Caco-2 (cell line): ENCODE measurements at regions not wholly inside any gene's neighbourhood (a gene's known extent, or its start where the extent isn't known, plus 50 kb on each side); places are given as distances from the start of the nearest gene placed in this dataset.
"Not testable (repeated sequence)": the region's sequence is repeated elsewhere in the genome, so short reads cannot be mapped to it uniquely, and the experiment has no call there.

Experiments
- BruUV-seq: library from RNA; stranded (reverse); fragments of 400-500 nt; replicated peaks from 2 replicates; lab custom pipeline; 2021; lab: Mats Ljungman, UMichigan
- CTCF ChIA-PET: fragments of 300-600 bp; sonication (Branson Sonifier 250); formaldehyde crosslinking; loops from one replicate; lab custom pipeline; 2022; ENCODE audit warnings: antibody characterized with exemption; lab: Charles Lee
- POLR2A ChIA-PET: fragments of 300-600 bp; sonication (Branson Sonifier 250); formaldehyde crosslinking; loops from one replicate; lab custom pipeline; 2022; ENCODE audit warnings: antibody characterized with exemption; lab: Charles Lee
- DNase-seq, 2 experiments: peaks; one replicate each; pipeline versions ENCODE4 v3.0.0 to v3.0.0-alpha.2; 2020 to 2022
- H3K27me3 ChIP-seq: replicated peaks from 2 replicates; pipeline ENCODE4 v1.6.0; 2011; ENCODE audit warnings: low read length; ENCODE audit not compliant: control insufficient read depth, insufficient read depth
- H3K36me3 ChIP-seq: 2 replicates; pipeline ENCODE4 v1.5.1; 2011; ENCODE audit warnings: low read length; ENCODE audit not compliant: control insufficient read depth, insufficient read depth
- H3K4me1 ChIP-seq: fragments of 250-450 bp; sonication (Bioruptor Pico); 2 replicates; pipeline ENCODE4 v1.5.1; 2020; ENCODE audit warnings: mild to moderate bottlenecking
- H3K4me3 ChIP-seq: 2 replicates; pipeline ENCODE4 v1.5.1; 2011; ENCODE audit warnings: low read depth, mild to moderate bottlenecking, control low read depth, low read length
- H3K9me3 ChIP-seq: fragments of 250-450 bp; sonication (Bioruptor Pico); 2 replicates; pipeline ENCODE4 v1.5.1; 2020; ENCODE audit warnings: mild to moderate bottlenecking, moderate library complexity
- H3K27ac Mint-ChIP-seq: one replicate; pipeline ENCODE4 v1.8.0; 2022; ENCODE audit warnings: mixed read lengths; ENCODE audit not compliant: unreplicated experiment
- H3K27me3 Mint-ChIP-seq: one replicate; pipeline ENCODE4 v1.8.0; 2022; ENCODE audit warnings: mixed read lengths; ENCODE audit not compliant: insufficient read depth, unreplicated experiment
- H3K36me3 Mint-ChIP-seq: one replicate; pipeline ENCODE4 v1.8.0; 2022; ENCODE audit warnings: mild to moderate bottlenecking, mixed read lengths; ENCODE audit not compliant: insufficient read depth, unreplicated experiment
- H3K4me1 Mint-ChIP-seq: one replicate; pipeline ENCODE4 v1.8.0; 2022; ENCODE audit warnings: low read depth, mixed read lengths; ENCODE audit not compliant: unreplicated experiment
- H3K4me3 Mint-ChIP-seq: one replicate; pipeline ENCODE4 v1.8.0; 2022; ENCODE audit warnings: mild to moderate bottlenecking, moderate library complexity, mixed read lengths; ENCODE audit not compliant: unreplicated experiment
- H3K9me3 Mint-ChIP-seq: one replicate; pipeline ENCODE4 v1.8.0; 2022; ENCODE audit warnings: mixed read lengths; ENCODE audit not compliant: unreplicated experiment
- intact Hi-C: fragments of 100-400 bp; cut with micrococcal nuclease; formaldehyde crosslinking; loops from one replicate; pipeline ENCODE4 v1.10.0; 2022; ENCODE audit not compliant: unreplicated experiment
- TF ChIP-seq, protein P1 (sequence below), 2 experiments: fragments of 200-600 bp in 1 of 2; IDR thresholded peaks; 1 replicate in 1 of 2; 2 replicates in 1 of 2; pipeline versions ENCODE4 v1.5.1 to v1.8.0; 2011 to 2022; ENCODE audit warnings: antibody characterized with exemption in 1 of 2, control low read depth in 1 of 2, inconsistent platforms in 1 of 2, low read depth in 1 of 2, low read length in 1 of 2, mild to moderate bottlenecking in 1 of 2, moderate library complexity in 1 of 2; ENCODE audit not compliant: insufficient read depth in 1 of 2, severe bottlenecking in 1 of 2, unreplicated experiment in 1 of 2

DNA sequence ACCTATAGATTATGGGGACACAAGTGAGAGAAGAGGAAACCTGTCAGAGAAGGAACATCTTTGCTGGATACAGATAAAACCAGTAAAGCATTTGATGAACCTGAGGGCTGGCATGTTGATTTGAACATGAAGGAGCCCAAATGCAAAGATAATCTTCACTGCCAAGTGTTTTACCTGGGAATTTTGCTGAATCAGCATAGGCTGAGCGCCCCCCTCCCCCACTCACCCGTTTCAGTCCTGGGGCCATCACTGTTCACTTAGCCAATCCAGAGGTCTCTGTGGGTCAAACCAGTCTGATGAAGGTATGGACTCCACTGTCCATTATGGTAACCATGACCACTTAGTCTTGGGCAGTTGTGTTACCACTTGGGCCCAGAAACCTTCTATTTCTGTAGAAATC is 466.0 kb upstream of the GRM7 start:
- POLR2A ChIA-PET = no interaction called here
- intact Hi-C loops = no loop called here
- no peaks in the 10 kb centered on the region for H3K4me1 Mint-ChIP-seq

DNA sequence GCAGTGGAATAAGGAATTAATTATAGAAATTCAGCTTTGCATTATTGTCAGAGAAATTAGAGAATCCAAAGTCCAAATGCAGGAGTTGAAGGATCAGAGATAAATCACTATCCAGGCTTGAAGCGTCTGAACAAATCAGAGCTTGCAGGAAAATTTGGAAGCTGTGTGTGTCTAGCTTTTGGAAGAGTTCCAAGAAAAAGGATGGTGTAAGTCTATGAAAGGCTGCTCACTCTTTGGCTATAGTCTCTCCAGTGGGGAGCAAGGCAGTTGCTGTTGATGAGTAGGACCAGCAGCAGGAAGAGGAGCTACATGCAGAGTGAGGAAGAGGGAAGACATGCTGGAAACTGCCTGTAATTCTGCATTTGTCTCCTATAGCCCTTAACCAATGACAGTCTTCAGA is 464.3 kb upstream of the GRM7 start:
- Histone ChIP-seq H3K4me3 (no peak overlapping the region), H3K27me3 (no peaks in the 10 kb centered on the region), H3K9me3 (no peaks in the 10 kb centered on the region), H3K36me3 (no peaks in the 10 kb centered on the region), H3K4me1 (no peaks in the 10 kb centered on the region)
- H3K27me3 Mint-ChIP-seq = peaks cover 11% of the 10 kb centered on the region
- no peak overlapping the region for H3K4me3 Mint-ChIP-seq
- no peaks in the 10 kb centered on the region for H3K4me1 Mint-ChIP-seq
- no peaks in the 10 kb centered on the region for H3K9me3 Mint-ChIP-seq
- H3K36me3 Mint-ChIP-seq = no peaks in the 10 kb centered on the region
- no TSS peak for BruUV-seq
- TF ChIP-seq, protein P1, sequence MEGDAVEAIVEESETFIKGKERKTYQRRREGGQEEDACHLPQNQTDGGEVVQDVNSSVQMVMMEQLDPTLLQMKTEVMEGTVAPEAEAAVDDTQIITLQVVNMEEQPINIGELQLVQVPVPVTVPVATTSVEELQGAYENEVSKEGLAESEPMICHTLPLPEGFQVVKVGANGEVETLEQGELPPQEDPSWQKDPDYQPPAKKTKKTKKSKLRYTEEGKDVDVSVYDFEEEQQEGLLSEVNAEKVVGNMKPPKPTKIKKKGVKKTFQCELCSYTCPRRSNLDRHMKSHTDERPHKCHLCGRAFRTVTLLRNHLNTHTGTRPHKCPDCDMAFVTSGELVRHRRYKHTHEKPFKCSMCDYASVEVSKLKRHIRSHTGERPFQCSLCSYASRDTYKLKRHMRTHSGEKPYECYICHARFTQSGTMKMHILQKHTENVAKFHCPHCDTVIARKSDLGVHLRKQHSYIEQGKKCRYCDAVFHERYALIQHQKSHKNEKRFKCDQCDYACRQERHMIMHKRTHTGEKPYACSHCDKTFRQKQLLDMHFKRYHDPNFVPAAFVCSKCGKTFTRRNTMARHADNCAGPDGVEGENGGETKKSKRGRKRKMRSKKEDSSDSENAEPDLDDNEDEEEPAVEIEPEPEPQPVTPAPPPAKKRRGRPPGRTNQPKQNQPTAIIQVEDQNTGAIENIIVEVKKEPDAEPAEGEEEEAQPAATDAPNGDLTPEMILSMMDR (IDR thresholded peaks at IDR 0.05; ENCODE audit: insufficient read depth in 1 of 2, low read depth in 1 of 2, low read length in 1 of 2, severe bottlenecking in 1 of 2, unreplicated experiment in 1 of 2) = no peak
- no peak for DNase-seq
- ChIA-PET CTCF (no interaction called here), POLR2A (no interaction called here)
- no peak overlapping the region for H3K27ac Mint-ChIP-seq
- intact Hi-C loops = no loop called here

More for the DNA sequence above, 466.0 kb upstream of the GRM7 start:
- Mint-ChIP-seq H3K27me3 (peaks cover 11% of the 10 kb centered on the region), H3K27ac (no peak overlapping the region), H3K9me3 (no peaks in the 10 kb centered on the region), H3K4me3 (no peak overlapping the region), H3K36me3 (no peaks in the 10 kb centered on the region)
- H3K36me3 ChIP-seq = no peaks in the 10 kb centered on the region
- no peaks in the 10 kb centered on the region for H3K27me3 ChIP-seq
- H3K4me1 ChIP-seq = no peaks in the 10 kb centered on the region
- H3K4me3 ChIP-seq = no peak overlapping the region
- no TSS peak for BruUV-seq
- CTCF ChIA-PET = no interaction called here
- no peaks in the 10 kb centered on the region for H3K9me3 ChIP-seq
- TF ChIP-seq, protein P1 (IDR thresholded peaks at IDR 0.05; ENCODE audit: insufficient read depth in 1 of 2, low read depth in 1 of 2, low read length in 1 of 2, severe bottlenecking in 1 of 2, unreplicated experiment in 1 of 2) = no peak
- no peak for DNase-seq

DNA sequence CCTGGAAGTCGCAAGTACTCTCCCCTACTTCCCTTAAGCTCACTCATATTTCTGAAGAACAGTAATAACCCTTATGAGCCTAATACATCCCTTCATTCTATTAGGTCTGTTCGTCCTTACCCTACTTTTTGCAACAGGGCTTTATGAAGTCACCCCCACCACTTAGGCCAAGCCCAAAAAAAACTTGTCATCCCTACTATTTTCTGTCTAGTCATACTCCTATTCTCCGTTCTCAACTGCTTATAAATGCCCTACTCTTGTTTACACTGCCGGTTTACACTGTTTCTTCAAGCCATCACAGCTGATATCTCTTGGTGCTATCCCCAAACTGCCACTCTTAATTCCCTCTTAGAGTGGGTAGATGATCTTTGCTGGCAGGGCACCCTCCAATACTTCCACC is 458.2 kb upstream of the GRM7 start:
- peaks cover 11% of the 10 kb centered on the region for H3K9me3 Mint-ChIP-seq
- not testable (repeated sequence) for H3K4me3 Mint-ChIP-seq

DNA sequence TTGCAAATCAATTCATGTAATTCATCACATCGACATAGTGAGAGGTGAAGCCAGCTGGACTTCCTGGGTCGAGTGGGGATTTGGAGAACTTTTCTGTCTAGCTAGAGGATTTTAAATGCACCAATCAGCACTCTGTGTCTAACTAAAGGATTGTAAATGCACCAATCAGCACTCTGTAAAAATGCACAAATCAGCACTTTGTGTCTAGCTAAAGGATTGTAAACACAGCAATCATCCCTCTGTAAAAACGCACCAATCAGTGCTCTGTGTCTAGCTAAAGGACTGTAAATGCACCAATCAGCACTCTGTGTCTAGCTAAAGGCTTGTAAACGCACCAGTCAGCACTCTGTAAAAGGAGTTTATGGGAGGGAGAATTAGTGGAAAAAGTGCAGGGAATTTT is 454.0 kb upstream of the GRM7 start:
- H3K36me3 Mint-ChIP-seq, H3K4me1 ChIP-seq, H3K4me1 Mint-ChIP-seq, intact Hi-C loops, H3K4me3 Mint-ChIP-seq, H3K36me3 ChIP-seq, DNase-seq, H3K27me3 ChIP-seq, H3K27ac Mint-ChIP-seq, POLR2A ChIA-PET, H3K27me3 Mint-ChIP-seq, H3K9me3 ChIP-seq, CTCF ChIA-PET, BruUV-seq, H3K4me3 ChIP-seq: not testable (repeated sequence)
- peaks cover 11% of the 10 kb centered on the region for H3K9me3 Mint-ChIP-seq

More for the DNA sequence above, 458.2 kb upstream of the GRM7 start:
- POLR2A ChIA-PET, H3K36me3 ChIP-seq, H3K9me3 ChIP-seq, intact Hi-C loops, H3K27me3 ChIP-seq, H3K4me3 ChIP-seq, H3K27ac Mint-ChIP-seq, DNase-seq, H3K36me3 Mint-ChIP-seq, H3K4me1 Mint-ChIP-seq, H3K4me1 ChIP-seq, BruUV-seq, CTCF ChIA-PET, H3K27me3 Mint-ChIP-seq: not testable (repeated sequence)
